GM04503 (cell line): ENCODE measurements at regions not wholly inside any gene's neighbourhood (a gene's known extent, or its start where the extent isn't known, plus 50 kb on each side); places are given as distances from the start of the nearest gene placed in this dataset.
"Not testable (repeated sequence)": the region's sequence is repeated elsewhere in the genome, so short reads cannot be mapped to it uniquely, and the experiment has no call there.

Experiments
- DNase-seq: peaks from one replicate; pipeline ENCODE4 v3.0.0-alpha.2; 2012; ENCODE audit warnings: low read depth

DNA sequence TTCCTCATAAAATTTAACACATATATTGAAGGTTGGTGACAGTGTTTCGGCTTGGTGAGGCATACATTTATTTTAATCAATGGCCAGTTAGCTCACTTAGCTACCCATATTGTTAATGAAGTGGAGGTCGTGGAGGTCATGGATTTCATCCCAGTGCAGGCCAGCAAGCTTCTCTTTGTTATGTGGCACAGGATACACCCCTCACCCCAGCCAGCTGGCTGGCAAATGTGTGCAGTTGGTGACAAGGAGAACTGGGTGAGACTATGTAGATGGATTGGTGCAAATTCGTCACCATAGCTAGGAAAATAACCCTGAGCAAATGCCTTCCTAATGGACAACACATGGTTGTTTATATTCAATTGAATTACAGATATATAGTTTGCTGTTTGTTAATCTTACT, 50.5 kb upstream of the FOXP2 start:
- DNase-seq, result no peak

DNA sequence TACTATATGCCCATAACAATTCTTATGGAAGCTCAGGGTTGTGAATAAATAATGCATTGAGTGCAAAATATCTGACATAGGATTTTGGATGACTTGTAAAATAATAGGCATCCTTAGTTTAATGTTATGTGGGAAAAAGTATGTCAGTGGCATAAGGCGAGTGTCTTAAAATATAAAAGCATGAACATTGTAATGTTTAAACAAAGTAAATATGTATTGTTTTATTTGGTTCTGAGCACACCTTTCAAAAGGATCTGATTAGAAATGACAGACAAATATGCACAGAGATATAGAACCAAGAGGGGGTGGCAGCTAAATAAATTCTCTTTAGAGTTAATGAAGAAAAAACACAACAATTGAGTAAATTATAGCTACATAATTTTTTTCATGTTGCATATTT, 51.3 kb upstream of the FOXP2 start:
- DNase-seq, result no peak

DNA sequence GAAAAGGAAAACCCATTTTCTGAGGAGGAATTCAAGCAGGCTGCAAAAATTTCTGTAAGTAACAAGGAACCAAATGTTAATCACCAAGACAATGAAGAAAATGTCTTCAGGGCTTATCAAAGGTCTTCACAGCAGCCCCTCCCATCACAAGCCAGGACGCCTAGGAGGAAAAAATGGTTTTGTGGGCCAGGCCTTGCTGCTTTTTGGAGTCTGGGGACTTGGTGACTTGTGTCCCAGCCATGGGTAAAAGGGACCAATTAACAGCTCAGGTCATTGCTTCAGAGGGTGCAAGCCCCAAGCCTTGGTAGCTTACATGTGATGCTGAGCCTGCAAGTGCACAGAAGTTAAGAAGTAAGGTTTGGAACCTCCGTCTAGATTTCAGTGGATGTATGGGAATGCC, 55.7 kb upstream of the FOXP2 start:
- DNase-seq, result no peak

DNA sequence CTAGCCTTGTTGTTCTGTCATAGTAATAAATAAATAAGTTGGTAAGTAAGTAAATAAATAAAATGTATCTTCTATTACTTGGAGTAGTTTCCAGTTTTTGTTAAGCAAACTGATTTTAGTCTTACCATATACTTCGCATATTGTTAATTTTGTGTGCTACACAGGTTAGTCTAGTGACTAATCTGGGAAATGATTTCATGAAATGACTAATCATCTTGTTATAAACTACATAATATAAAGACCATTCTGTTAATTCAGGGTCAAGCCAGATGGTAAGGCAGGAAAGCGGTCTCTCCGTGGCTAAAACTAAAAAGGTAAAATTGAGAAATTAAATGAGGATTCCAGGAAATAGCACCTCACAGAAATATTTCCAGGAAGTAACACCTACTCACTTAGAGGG, 58.5 kb upstream of the FOXP2 start:
- no peak for DNase-seq

DNA sequence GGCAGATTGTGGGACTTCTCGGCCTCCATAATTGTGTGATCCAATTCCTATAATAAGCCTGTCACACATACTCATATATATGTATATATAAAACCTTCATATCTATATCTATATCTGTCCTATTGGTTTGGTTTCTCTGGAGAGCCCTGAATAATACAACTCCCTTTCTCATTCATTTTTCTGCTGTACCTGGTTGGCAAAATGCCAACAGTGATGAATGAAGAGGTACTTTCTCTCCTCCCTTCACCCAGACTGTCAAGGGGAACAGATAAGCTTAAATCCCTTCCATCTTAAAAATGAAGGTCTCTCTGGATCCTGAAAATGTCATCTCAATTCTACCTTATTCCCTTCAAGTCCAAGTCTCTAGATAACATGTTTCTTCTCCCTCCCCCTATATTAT, 60.3 kb upstream of the FOXP2 start:
- no peak for DNase-seq

DNA sequence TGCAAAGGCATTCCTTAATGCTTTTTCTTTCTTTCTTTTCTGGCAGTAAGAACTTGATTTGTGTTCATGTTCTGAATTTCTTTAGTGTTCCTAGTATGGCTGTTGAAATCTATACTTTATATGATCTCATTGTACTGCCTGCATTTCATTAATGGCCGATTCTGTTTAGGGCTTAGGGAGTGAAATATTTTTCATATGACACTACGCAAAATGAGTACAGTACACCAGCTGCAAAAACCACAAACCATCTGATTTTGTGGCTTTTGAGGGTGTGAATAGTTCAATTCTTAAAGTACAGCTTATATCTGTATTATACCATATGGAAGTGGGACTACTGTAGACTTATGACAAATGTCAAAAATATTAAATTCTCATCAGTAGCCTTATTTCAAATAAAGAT, 69.1 kb upstream of the FOXP2 start:
- DNase-seq, result no peak

DNA sequence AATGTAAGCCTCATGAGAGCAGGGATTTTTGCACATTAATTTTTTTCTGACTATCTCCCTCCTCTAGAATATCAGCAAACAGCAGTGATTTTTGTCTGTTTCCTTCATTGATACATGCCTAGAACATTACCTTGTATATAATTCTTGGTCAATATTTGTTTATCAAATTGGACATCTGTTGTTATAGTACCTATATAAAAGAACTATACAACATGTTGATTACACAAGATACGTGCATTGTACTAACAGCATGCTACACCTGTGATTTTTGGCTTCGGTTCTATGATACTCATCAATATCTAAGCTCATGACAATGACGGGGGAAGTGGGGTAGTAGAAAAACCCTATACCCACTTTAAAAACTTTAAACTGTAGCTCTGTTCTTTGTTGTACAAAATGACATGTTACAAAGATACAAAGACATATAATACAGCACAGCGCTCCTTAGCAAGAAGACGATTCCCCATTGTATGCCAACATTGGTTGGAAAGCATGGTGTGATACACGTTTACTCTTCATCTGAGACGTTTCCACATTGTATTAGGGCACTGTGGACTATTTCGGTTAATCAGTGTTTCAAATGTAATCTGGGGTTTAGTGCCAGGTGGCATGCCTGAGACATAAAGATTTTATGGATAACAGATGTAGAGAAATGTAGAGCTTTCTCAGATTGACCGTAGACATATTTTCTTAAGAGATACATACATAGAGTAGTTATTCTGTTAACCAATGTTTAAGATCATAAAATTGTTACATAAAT, 70.5 kb upstream of the FOXP2 start:
- no peak for DNase-seq

DNA sequence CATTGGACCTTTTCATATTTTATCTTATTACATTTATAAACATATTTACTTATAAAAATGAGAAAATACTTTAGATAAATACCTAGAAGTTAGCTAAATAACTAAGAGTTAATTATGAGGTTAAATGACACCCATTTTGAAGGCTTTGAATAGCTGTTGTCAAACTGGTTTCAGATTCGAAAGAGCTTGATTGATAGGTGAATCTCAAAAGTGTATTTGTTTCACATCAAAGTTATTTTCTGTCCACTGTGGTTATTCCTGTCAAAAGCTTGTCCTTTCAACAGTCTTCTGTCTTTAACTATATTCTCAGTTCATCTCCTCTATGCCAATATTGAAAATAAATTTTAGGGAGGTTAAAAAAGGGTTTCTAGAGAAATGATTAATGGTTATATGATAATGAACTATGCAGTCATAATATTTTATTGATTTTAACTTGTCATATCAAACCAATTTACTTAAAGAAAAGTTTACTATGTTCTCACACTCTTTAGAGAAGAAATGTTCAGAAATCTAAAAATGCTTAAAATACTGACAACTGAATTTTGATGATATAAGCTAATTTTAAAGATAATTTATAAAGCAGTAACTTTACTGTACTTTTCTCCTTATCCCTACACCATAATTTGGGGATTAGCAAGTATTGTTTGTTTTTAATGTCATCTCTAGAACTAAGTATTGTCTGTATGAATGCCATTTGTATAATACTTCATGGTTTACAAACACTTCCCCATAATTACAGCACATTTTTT, 72.0 kb upstream of the FOXP2 start:
- DNase-seq, result no peak

DNA sequence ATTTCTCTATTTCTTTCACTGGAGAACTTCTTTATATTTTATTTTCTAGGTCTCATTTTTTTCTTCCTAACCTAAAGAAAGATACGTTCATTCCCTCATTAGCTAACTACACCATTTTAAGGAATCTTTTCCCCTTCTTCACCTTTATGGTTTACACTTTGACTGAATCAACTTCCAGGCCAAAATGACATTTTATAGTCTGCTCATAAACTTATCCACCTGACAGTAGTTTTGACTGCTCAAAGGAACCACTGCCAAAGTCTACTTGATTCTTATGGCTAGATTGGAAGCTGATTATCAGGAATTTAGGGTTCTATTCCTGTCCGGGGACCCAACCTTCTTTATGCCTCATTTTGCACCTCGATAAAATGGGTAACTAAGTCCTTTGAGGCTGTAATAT, 73.0 kb upstream of the FOXP2 start:
- DNase-seq, result no peak

DNA sequence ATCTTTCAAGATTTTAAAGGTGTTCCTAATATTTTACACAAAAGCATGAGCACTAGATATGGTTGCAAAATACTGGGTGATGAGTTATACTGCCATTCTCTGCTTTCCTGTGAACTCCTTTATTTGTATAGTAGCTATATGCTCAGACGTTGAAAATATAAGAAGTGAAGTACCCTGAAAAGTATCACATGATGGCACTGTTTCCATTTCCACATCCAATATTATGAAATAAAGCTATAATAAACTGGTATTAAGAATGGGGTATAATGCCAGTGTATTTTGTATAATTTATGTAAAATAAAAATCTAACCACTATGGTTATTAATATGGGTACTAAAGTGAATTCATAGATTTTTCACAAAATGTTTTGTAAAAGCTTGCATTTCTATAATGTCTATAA, 79.6 kb upstream of the FOXP2 start:
- DNase-seq, result no peak

DNA sequence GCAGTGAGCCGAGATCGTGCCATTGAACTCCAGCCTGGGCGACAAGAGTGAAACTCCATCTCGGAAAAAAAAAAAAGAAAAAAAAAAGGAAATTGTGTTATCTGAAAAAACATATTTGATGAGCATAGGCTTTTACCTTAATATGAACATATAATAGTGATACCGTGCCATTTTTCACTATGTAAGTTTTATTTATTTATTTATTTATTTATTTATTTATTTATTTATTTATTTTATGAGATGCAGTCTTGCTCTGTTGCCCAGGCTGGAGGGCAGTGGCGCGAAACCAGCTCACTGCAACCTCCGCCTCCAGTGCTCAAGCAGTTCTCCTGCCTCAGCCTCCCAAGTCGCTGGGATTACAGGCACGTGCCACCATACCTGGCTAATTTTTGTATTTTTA, 85.2 kb upstream of the FOXP2 start:
- DNase-seq, result not testable (repeated sequence)

DNA sequence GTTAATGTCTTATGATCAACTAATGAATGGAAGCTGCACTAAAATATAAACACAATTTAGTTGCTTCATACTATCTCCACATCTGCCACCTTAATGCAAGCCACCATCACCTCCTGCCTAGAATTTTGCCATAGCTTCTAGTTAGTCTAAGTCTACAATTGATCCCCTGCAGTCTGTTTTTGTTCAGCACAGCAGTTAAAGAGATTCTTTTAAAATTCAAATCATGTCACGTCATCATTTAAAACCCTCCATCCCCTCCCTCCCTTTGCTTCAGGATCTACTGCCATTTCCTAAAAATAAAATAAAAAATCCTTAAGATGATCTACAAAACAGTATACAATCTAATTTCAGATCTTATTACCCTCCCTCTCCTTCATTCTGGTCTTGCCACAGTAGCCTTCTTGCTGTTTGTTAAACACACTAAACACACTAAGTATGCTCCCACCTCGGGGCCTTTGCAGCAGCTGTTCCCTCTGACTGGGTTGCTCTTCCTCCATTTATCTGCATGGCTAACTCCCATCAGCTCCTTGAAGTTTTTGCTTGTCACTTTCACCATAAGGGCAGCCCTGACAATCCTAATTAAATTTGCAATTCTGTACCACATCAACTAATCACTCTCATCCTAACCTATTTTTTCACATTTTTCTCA, 97.0 kb upstream of the FOXP2 start:
- no peak for DNase-seq

DNA sequence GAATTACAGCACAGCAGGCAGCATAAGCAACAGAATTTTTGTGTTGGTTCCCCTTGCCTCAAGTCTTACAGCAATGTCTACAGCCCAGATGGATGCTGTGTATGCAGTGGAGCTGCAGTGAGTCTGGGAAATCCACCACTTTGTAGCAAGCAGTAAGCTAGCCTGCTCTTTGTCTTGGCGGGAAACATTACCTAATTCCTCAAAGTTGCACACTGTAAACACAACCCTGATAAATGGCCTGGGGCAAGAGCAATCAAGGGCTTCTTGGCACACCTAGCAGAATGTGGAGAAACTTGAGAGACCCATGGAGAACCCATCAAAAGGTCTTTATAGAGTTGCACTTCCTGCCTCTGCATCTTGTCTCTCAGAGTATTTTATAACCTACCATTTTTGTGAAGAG, 102.0 kb upstream of the FOXP2 start:
- DNase-seq, result no peak

DNA sequence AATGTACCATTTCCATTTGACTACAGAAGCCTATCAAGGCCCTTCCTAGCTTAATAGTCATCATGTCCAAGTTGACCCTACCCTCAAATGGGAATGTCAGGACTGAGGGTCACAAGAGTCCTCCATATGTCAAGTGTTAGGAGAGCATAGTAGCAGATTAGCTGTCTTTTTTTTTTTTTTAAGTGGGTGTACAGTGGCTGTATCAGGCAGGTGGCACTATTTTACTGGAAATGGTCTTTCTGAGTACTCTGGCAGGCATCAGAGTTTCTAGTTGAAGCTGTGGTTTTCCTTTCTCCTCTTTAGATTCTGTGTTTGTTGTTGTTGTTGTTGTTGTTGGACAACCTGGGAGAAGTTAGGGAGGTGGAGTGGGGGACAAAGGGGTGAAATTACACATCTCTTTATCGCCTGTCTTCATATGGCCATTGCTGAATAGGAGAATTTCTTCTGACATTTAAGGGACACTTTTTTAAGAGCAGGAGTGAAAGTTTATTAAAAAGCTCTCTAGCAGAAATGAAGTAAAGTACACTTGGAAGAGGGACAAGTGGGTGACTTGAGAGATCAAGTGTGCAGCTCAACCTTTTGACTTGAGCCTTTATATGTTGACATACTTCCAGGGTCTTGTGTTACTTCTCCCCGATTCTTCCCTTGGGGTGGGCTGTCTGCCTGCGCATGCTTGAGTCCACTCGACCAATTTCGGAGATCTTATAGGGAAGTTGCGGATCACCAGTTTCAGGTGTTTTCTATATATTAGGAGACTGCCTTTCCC, 104.1 kb upstream of the FOXP2 start:
- no peak for DNase-seq

DNA sequence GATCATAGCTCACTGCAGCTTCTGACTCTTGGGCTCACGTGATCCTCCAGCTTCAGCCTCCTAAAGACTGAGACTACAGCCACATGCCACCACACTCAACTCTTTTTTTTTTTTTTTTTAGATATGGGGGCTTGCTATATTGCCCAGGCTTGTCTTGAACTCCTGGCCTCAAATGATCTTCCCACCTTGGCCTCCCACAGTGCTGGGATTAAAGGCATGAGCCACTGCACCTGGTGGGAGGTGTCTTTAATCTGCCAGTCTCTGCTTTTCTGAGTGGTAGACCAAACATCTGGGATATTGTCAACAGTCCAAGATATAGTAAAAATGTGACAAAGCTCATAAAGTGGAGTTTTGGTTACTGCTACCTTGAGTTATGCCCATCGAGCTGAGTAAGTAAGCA, 104.9 kb upstream of the FOXP2 start:
- no peak for DNase-seq

DNA sequence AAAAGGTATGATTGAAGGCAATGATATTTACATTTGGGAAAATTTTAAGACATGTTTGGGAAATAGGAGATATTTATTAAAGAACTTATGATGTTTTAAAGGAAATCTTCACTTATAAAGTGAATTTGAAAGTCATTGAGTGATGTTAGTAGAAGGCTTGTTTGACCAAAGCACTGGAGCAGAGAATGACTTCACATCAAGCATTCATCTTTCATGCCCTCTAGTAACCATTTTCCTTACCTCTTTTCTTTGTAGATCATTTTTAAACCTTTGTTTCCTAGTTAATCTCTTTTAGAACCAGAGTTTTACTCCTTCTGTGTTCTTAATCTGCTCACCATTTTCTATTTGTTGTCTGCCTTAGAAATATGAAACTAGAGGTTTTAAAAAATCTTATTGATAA, 111.3 kb upstream of the FOXP2 start:
- no peak for DNase-seq

DNA sequence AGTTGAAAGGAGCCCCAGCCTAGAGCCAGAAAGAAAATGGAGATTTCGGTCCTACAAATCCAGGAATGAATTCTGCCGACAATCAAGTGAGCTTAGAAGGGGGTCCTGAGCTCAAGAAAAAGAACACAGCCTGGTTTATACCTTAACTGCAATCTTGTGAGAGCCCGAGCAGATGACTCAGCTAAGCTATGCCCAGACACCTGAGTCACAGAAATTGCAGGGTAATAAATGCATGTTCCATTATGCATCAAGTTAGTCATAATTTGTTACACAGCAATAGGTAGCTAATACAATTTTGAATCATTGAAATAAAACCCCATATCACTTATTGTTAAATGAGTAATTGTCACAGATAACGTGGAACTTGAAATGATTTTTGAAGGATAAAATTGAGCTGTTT, 111.8 kb upstream of the FOXP2 start:
- DNase-seq, result no peak

DNA sequence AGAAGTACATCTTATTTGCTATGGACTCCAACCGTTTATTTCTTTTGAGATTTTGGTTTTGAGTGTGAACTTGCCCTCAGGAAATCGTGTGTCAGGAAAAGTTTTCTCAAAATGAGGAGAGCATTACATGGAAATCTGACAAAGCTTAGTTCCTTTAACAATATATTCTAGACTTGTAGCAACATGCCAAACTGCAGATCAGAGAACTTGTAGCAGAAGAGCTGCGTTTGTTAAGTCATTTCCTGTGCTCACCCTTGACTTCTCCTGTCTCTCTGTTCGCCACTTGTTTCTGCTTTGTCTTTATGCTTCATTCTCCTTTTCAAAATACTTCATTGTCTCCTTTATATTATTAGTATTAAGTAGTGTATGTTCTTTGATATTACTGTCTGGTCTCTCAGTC, 116.6 kb upstream of the FOXP2 start:
- DNase-seq, result no peak

DNA sequence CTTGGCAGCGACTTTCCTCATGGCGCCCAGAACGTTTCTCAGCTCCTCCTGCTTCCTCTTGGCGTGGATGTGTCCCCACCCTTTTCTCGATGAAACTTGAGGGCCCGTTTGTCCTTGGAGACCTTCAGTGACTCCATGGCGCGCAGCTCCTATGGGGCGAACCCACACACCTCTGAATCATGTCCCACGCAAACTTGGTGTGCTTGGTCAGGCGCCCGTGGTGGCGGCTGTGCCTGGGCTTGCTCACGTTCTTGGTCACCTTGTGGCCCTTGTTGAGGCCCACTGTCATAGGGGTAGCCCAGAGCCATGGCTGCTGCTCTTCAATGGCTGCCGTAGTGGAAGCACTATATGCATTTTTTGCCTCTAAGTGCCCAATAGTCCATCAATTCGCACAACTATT, 117.5 kb upstream of the FOXP2 start:
- DNase-seq, result no peak

DNA sequence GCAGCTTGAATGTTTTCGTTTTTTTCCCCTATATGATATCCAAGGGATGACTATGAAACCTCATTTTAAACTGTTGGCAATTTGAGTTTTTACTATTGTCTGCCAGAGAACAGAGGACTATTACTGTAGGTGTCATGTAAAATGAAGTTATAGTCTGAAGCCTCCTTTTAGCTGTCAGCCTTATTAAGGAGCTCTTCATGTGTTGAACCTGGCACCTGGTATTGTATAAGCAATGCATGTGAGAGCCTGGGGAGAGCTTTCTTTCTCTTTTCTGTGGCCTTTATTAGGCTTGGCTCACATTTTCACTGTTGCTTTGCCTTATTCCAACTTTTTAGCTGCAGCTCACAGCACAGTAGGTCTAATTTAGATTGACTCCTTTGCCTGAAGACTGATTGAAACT, 119.1 kb upstream of the FOXP2 start:
- no peak for DNase-seq

DNA sequence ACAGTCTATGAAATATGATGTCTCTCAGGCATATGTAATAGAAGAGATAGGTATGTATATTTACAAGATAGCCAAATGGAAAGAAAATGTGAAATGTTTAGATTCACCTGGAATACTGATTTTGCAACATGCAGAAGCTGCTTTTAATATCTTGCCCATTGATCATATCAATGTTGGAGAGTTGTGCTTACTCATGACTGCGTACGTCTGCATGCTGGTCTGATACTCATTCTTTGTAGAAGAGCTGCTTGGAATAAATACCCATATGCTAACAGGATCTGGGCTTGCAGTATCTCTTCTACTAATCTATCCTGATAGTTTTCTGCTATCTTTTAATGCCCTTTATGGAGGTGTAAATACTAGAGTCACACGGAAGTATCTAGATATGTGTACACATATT, 120.6 kb upstream of the FOXP2 start:
- DNase-seq, result no peak

DNA sequence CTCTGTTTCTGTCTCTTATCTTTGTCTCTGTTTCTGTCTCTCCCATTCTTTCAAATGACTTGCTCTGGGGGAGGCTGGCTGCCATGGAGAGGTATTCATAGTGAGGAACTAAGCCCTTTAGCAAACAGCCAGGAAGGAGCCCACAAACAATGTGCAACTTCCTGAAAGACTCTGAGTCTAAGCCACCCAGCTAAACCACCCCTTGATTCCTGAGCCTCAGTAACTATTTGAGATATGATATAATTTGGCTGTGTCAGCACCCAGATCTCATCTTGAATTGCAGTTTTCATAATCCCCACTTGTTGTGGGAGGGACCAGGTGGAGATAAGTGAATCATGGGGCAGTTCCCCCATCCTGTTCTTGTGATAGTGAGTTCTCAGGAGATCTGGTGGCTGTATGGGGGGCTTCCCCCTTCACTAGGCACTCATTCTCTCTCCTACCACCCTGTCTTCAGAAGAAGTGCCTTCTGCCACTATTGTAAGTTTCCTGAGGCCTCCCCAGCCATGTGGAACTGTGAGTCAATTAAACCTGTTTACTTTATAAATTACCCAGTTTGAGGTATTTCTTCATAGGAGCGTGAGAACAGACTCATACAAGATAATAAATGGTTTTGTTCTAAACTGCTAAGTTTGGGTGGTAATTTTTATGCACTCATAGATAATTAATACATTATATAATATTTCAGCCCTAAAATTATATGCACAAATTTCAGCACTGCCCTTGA, 121.2 kb upstream of the FOXP2 start:
- no peak for DNase-seq
